Testis (tissue), 2 donors: ENCODE measurements at regions not wholly inside any gene's neighbourhood (a gene's known extent, or its start where the extent isn't known, plus 50 kb on each side); places are given as distances from the start of the nearest gene placed in this dataset.

Experiments
- POLR2A ChIP-seq: fragments of 450-650 bp; IDR thresholded peaks from one replicate; pipeline ENCODE4 v1.6.1; 2017; ENCODE audit warnings: antibody characterized with exemption, mild to moderate bottlenecking, moderate library complexity
- TF ChIP-seq, protein P1 (sequence below), 3 experiments: fragments of 450-650 bp in 2 of 3; fragments of 200-600 bp in 1 of 3; sonication (generic) in 1 of 3; IDR thresholded peaks; one replicate each; pipeline ENCODE4 v1.5.1; 2016 to 2019; ENCODE audit warnings: antibody characterized with exemption in 3 of 3, mild to moderate bottlenecking in 2 of 3, moderate library complexity in 1 of 3

DNA sequence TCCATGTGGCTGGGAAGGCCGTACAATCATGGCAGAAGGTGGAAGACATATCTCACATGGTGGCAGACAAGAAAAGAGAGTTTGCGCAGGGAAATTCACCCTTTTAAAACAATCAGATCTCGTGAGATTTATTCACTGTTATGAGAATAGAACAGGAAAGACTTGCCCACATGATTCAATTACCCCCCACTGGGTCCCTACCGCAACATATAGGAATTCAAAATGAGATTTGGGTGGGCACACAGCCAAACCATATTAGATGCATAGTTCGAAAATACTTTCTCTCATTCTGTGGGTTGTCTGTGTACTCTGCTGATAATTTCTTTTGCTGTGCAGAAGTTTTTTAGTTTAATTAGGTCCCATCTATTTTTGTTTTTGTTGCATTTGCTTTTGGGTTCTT lies 990.3 kb downstream of the PLA2G4A start:
- TF ChIP-seq, protein P1, sequence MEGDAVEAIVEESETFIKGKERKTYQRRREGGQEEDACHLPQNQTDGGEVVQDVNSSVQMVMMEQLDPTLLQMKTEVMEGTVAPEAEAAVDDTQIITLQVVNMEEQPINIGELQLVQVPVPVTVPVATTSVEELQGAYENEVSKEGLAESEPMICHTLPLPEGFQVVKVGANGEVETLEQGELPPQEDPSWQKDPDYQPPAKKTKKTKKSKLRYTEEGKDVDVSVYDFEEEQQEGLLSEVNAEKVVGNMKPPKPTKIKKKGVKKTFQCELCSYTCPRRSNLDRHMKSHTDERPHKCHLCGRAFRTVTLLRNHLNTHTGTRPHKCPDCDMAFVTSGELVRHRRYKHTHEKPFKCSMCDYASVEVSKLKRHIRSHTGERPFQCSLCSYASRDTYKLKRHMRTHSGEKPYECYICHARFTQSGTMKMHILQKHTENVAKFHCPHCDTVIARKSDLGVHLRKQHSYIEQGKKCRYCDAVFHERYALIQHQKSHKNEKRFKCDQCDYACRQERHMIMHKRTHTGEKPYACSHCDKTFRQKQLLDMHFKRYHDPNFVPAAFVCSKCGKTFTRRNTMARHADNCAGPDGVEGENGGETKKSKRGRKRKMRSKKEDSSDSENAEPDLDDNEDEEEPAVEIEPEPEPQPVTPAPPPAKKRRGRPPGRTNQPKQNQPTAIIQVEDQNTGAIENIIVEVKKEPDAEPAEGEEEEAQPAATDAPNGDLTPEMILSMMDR (IDR thresholded peaks at IDR 0.05), result no peak
- TF ChIP-seq POLR2A, result no peak
